Sigmoid colon (tissue), 4 donors: ENCODE measurements at regions not wholly inside any gene's neighbourhood (a gene's known extent, or its start where the extent isn't known, plus 50 kb on each side); places are given as distances from the start of the nearest gene placed in this dataset.

Experiments
- EP300 ChIP-seq, 4 donors: sonication (generic); formaldehyde crosslinking; IDR thresholded peaks; one replicate each; pipeline ENCODE4 v1.6.1; 2017; ENCODE audit warnings: antibody characterized with exemption in 4 of 4
- POLR2A ChIP-seq, 2 donors: fragments of 450-650 bp; IDR thresholded peaks; one replicate each; pipeline ENCODE4 v1.6.1; 2016; ENCODE audit warnings: antibody characterized with exemption in 2 of 2, mild to moderate bottlenecking in 2 of 2, moderate library complexity in 2 of 2
- POLR2AphosphoS5 ChIP-seq, 4 donors: sonication (generic); formaldehyde crosslinking; IDR thresholded peaks; one replicate each; pipeline ENCODE4 v1.6.1; 2017; ENCODE audit warnings: antibody characterized with exemption in 4 of 4
- TF ChIP-seq, protein P1 (sequence below), 4 experiments: fragments of 450-650 bp in 3 of 4; fragments of 200-600 bp in 1 of 4; IDR thresholded peaks; one replicate each; pipeline ENCODE4 v1.5.1; 2016 to 2019; ENCODE audit warnings: antibody characterized with exemption in 4 of 4, mild to moderate bottlenecking in 3 of 4, moderate library complexity in 2 of 4

DNA sequence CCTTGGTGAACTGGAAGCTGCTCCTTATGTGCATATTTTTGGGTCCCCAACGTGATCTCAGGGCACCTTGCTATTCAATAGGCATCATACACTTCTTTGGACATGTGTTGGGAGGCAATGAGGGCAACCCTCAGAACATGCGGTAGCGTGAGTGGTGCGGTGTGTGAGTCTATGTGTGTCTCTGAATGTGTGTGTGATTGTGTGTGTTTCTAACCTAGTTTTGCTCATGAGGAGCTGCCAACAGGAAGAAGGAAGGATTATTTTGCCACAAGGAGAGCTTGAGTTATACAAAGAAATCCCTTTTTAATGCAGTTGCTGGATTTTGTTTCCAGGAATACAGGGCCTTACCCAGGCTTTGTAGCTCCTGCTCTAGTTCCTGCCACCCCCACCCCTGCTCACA lies 75.8 kb upstream of the ITGA6 start:
- TF ChIP-seq, protein P1, sequence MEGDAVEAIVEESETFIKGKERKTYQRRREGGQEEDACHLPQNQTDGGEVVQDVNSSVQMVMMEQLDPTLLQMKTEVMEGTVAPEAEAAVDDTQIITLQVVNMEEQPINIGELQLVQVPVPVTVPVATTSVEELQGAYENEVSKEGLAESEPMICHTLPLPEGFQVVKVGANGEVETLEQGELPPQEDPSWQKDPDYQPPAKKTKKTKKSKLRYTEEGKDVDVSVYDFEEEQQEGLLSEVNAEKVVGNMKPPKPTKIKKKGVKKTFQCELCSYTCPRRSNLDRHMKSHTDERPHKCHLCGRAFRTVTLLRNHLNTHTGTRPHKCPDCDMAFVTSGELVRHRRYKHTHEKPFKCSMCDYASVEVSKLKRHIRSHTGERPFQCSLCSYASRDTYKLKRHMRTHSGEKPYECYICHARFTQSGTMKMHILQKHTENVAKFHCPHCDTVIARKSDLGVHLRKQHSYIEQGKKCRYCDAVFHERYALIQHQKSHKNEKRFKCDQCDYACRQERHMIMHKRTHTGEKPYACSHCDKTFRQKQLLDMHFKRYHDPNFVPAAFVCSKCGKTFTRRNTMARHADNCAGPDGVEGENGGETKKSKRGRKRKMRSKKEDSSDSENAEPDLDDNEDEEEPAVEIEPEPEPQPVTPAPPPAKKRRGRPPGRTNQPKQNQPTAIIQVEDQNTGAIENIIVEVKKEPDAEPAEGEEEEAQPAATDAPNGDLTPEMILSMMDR (IDR thresholded peaks at IDR 0.05), result no peak
- TF ChIP-seq POLR2A (IDR thresholded peaks at IDR 0.05) (no peak), POLR2AphosphoS5 (IDR thresholded peaks at IDR 0.05) (no peak), EP300 (IDR thresholded peaks at IDR 0.05) (no peak)
